ENCODE measurements at regions not wholly inside any gene's neighbourhood (a gene's known extent, or its start where the extent isn't known, plus 50 kb on each side); places are given as distances from the start of the nearest gene placed in this dataset.

DNA sequence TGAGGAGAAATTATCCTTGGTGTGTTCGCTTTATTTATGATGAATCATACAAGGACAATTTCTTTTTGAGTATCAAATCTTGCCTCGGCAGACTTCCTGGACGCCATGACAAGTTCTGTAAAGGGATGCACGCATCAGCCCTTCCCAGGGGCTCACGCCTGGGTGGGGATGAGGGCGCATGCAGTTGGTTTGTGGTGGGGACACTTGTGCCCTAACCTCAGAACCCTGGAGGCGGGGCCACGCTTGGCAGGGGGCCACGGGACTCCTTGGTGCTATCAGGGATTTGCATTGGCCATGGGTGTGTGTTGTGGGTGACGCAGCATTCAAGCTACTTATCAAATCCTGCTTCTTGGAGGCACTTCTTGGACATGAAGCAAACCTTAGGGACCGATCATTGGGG is 143.8 kb upstream of the RTL1 start:
- TF ChIP-seq GATA2 (IDR thresholded peaks at IDR 0.05; ENCODE audit: low read depth, low read length): no peak
- no peak for TF ChIP-seq GATA3 (IDR thresholded peaks at IDR 0.05; ENCODE audit: low read depth, low read length)
